GM21447 (cell line): ENCODE measurements at regions not wholly inside any gene's neighbourhood (a gene's known extent, or its start where the extent isn't known, plus 50 kb on each side); places are given as distances from the start of the nearest gene placed in this dataset.

Experiments used
- ATAC-seq: cut with Tn5 transposase; IDR thresholded peaks from one replicate; pipeline ENCODE4 v1.9.1; 2021; ENCODE audit not compliant: unreplicated experiment

GRCh38 chr2:16507655-16508489, 157.8 kb downstream of the CYRIA start:
- no peak for ATAC-seq

- no peak for ATAC-seq
Measured at GRCh38 chr2:16506366-16506765, 159.3 kb downstream of the CYRIA start.

GRCh38 chr2:16496426-16497388, 168.9 kb downstream of the CYRIA start:
- no peak for ATAC-seq

GRCh38 chr2:16495509-16496208, 170.0 kb downstream of the CYRIA start:
- ATAC-seq = no peak

- ATAC-seq = no peak
Measured at GRCh38 chr2:16494836-16495508, 170.7 kb downstream of the CYRIA start.

- ATAC-seq = no peak
Measured at GRCh38 chr2:16493788-16494187, 171.8 kb downstream of the CYRIA start.

GRCh38 chr2:16487686-16488085, 177.9 kb downstream of the CYRIA start:
- ATAC-seq = no peak

- ATAC-seq = no peak
Measured at GRCh38 chr2:16485251-16485650, 180.4 kb downstream of the CYRIA start.

GRCh38 chr2:16482460-16482859, 183.2 kb downstream of the CYRIA start:
- ATAC-seq = no peak

DNA sequence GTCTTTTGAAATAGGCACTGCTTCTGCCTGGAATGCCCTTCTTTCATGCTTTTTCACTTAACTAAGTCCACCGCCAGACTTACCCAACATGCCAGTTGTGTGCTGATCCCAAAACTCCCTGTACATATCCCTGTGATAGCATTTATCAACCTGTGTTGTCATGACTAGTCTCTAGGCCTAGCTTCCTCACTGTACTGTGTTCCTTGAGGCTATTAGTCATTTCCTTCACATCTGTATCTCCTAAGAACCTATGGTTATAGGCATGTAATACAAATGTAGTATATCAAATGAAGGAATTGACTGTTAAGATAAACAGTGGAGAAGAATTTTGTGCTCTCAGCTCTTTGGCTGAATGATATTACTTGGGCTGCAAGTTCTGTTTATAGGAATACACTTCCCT, 184.3 kb downstream of the CYRIA start:
- ATAC-seq = no peak

DNA sequence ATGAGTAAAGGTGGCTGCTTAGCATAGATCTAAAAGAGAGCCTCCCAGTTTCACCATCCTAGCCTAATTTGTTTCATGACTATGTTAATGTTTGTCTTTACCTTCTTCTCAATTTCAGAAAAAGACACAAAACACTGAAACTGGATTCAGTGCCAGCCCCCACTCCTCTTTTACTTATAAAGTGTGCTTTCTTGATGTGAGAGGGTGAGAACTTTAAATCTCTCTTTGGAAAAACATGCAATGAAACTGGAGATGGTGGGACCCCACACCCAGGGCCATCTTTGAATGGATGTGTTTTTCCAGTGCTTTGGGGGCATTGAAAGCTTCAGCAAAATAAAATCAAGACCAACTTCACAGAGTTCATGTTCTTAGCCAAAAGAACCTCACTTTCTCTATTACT, 185.9 kb downstream of the CYRIA start:
- no peak for ATAC-seq

- no peak for ATAC-seq
Measured at GRCh38 chr2:16478434-16479210, 187.0 kb downstream of the CYRIA start.

- no peak for ATAC-seq
Measured at GRCh38 chr2:16477648-16478047, 188.0 kb downstream of the CYRIA start.

GRCh38 chr2:16476866-16477265, 188.8 kb downstream of the CYRIA start:
- ATAC-seq = no peak

GRCh38 chr2:16475986-16476567, 189.6 kb downstream of the CYRIA start:
- no peak for ATAC-seq

DNA sequence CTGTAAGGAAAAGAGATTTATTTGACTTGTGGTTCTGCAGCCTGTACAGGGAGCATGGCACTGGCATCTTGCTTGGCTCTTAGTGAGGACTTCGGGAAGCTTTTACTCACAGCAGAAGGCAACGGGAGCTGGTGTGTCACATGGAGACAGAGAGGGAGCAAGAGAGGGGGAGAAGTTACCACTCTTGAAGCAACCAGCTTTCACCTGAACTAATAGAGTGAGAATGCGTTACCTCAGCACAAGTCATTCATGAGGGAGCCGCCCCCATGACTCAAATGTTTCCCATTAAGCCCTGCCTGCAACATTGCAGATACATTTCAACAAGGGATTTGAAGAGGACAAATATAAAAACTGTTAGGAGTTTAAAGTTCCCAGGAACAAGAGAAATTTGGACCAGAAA, 190.0 kb downstream of the CYRIA start:
- no peak for ATAC-seq

GRCh38 chr2:16473575-16473974, 192.1 kb downstream of the CYRIA start:
- no peak for ATAC-seq

DNA sequence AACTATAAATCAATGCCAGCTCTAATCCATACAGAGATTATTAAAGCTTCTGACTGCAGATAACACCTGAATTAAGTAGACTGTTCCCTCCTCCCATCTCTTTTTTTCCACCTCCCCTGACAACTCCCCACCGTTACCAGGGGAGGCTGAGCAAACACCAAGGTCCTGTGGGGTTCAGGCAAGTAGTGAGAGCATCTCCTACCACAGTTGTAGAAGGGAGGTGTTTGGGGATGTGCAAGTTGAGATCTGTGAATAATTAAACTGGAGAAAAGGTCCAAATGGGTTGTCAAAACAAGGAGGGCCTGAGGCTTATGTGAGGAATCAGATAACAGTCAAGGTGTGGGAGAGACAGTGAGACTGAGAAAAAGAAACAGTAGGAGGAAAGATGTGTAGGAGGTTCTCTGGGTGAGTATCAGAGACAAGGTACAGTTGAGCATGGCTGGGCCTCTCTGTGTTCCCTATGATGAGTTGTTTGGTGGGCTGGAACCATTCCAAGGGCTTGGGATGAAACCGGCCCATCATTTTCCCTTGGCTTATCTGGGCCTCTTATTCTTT, 194.6 kb downstream of the CYRIA start:
- no peak for ATAC-seq

GRCh38 chr2:16466821-16467151, 198.8 kb downstream of the CYRIA start:
- ATAC-seq = no peak
